ENCODE measurements at regions not wholly inside any gene's neighbourhood (a gene's known extent, or its start where the extent isn't known, plus 50 kb on each side); places are given as distances from the start of the nearest gene placed in this dataset.
"Not testable (repeated sequence)": the region's sequence is repeated elsewhere in the genome, so short reads cannot be mapped to it uniquely, and the experiment has no call there.

- not testable (repeated sequence) for TF ChIP-seq EP300, POLR2AphosphoS5, CTCF (IDR thresholded peaks at IDR 0.05)
Measured at GRCh38 chr2:89855752-89856151, 1164.3 kb downstream of the RPIA start.

All from gastroesophageal sphincter (tissue), 3 donors.